ENCODE measurements at regions not wholly inside any gene's neighbourhood (a gene's known extent, or its start where the extent isn't known, plus 50 kb on each side); places are given as distances from the start of the nearest gene placed in this dataset.

DNA sequence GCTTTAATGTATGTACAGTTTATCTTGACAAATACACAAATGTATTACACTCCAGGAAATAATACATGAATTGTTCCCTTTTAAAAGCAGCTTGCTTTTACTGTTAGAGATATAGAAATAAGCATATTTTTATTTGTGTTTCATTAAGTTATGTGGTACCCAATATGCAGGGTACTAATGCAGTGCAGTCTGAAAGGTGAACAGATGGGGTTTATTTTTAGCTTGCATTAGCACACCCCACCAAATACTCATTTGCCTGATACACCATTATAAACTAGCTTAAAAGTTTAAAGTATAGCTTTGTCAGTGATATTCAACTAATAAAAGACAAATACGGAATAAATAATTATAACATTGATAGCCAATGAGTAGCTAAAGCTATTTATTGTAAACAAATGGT is 394.7 kb upstream of the ZNF804A start:
- no peak for TF ChIP-seq CBX3 (IDR thresholded peaks at IDR 0.05; ENCODE audit: borderline replicate concordance in 1 of 2, low read length in 2 of 2)
- TF ChIP-seq CREB1 (IDR thresholded peaks at IDR 0.05), result no peak
- TF ChIP-seq CREB1 (CRISPR knock-in tag; IDR thresholded peaks at IDR 0.05), result no peak
- TF ChIP-seq, protein P1, sequence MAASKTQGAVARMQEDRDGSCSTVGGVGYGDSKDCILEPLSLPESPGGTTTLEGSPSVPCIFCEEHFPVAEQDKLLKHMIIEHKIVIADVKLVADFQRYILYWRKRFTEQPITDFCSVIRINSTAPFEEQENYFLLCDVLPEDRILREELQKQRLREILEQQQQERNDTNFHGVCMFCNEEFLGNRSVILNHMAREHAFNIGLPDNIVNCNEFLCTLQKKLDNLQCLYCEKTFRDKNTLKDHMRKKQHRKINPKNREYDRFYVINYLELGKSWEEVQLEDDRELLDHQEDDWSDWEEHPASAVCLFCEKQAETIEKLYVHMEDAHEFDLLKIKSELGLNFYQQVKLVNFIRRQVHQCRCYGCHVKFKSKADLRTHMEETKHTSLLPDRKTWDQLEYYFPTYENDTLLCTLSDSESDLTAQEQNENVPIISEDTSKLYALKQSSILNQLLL (CRISPR knock-in tag; IDR thresholded peaks at IDR 0.05; ENCODE audit: borderline replicate concordance), result no peak
- TF ChIP-seq CBX8 (IDR thresholded peaks at IDR 0.05; ENCODE audit: borderline replicate concordance, extremely low read depth, low read depth, low read length, poor library complexity, severe bottlenecking), result no peak
- no peak for TF ChIP-seq POLR2A (conservative IDR thresholded peaks at IDR 0.05)
- TF ChIP-seq, protein P2, sequence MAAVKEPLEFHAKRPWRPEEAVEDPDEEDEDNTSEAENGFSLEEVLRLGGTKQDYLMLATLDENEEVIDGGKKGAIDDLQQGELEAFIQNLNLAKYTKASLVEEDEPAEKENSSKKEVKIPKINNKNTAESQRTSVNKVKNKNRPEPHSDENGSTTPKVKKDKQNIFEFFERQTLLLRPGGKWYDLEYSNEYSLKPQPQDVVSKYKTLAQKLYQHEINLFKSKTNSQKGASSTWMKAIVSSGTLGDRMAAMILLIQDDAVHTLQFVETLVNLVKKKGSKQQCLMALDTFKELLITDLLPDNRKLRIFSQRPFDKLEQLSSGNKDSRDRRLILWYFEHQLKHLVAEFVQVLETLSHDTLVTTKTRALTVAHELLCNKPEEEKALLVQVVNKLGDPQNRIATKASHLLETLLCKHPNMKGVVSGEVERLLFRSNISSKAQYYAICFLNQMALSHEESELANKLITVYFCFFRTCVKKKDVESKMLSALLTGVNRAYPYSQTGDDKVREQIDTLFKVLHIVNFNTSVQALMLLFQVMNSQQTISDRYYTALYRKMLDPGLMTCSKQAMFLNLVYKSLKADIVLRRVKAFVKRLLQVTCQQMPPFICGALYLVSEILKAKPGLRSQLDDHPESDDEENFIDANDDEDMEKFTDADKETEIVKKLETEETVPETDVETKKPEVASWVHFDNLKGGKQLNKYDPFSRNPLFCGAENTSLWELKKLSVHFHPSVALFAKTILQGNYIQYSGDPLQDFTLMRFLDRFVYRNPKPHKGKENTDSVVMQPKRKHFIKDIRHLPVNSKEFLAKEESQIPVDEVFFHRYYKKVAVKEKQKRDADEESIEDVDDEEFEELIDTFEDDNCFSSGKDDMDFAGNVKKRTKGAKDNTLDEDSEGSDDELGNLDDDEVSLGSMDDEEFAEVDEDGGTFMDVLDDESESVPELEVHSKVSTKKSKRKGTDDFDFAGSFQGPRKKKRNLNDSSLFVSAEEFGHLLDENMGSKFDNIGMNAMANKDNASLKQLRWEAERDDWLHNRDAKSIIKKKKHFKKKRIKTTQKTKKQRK (IDR thresholded peaks at IDR 0.05; ENCODE audit: borderline replicate concordance, low read depth, low read length), result no peak
- no peak for TF ChIP-seq HNRNPK (IDR thresholded peaks at IDR 0.05; ENCODE audit: low read depth, low read length, poor library complexity, severe bottlenecking)
- TF ChIP-seq, protein P3, sequence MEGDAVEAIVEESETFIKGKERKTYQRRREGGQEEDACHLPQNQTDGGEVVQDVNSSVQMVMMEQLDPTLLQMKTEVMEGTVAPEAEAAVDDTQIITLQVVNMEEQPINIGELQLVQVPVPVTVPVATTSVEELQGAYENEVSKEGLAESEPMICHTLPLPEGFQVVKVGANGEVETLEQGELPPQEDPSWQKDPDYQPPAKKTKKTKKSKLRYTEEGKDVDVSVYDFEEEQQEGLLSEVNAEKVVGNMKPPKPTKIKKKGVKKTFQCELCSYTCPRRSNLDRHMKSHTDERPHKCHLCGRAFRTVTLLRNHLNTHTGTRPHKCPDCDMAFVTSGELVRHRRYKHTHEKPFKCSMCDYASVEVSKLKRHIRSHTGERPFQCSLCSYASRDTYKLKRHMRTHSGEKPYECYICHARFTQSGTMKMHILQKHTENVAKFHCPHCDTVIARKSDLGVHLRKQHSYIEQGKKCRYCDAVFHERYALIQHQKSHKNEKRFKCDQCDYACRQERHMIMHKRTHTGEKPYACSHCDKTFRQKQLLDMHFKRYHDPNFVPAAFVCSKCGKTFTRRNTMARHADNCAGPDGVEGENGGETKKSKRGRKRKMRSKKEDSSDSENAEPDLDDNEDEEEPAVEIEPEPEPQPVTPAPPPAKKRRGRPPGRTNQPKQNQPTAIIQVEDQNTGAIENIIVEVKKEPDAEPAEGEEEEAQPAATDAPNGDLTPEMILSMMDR (IDR thresholded peaks at IDR 0.05 in 2 of 3, conservative IDR thresholded peaks at IDR 0.05 in 1 of 3; ENCODE audit: insufficient read depth in 2 of 3, low read depth in 1 of 3, low read length in 3 of 3), result no peak
- TF ChIP-seq JUN (IDR thresholded peaks at IDR 0.05; ENCODE audit: borderline replicate concordance, low read depth, low read length), result no peak
- no peak for TF ChIP-seq JUN (CRISPR knock-in tag; IDR thresholded peaks at IDR 0.05; ENCODE audit: borderline replicate concordance)
- TF ChIP-seq, protein P4, sequence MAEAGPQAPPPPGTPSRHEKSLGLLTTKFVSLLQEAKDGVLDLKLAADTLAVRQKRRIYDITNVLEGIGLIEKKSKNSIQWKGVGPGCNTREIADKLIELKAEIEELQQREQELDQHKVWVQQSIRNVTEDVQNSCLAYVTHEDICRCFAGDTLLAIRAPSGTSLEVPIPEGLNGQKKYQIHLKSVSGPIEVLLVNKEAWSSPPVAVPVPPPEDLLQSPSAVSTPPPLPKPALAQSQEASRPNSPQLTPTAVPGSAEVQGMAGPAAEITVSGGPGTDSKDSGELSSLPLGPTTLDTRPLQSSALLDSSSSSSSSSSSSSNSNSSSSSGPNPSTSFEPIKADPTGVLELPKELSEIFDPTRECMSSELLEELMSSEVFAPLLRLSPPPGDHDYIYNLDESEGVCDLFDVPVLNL (CRISPR knock-in tag; IDR thresholded peaks at IDR 0.05; ENCODE audit: low read depth), result no peak
